GM12878 (cell line): ENCODE measurements at regions not wholly inside any gene's neighbourhood (a gene's known extent, or its start where the extent isn't known, plus 50 kb on each side); places are given as distances from the start of the nearest gene placed in this dataset.

Source experiments
- BCL3 ChIP-seq: IDR thresholded peaks from 2 replicates; pipeline ENCODE4 v1.6.1; 2011; ENCODE audit warnings: borderline replicate concordance, low read depth, mild to moderate bottlenecking, moderate library complexity, low read length; ENCODE audit not compliant: insufficient read depth, poor library complexity, severe bottlenecking
- BRCA1 ChIP-seq: IDR thresholded peaks from 2 replicates; pipeline ENCODE4 v1.6.1; 2011; ENCODE audit warnings: low read depth, low read length, improper control_type of control experiment
- CBX5 ChIP-seq: sonication (generic); IDR thresholded peaks from 2 replicates; pipeline ENCODE4 v1.6.1; 2016; ENCODE audit warnings: low read depth, moderate library complexity, mild to moderate bottlenecking, inconsistent platforms
- CHD4 ChIP-seq: fragments of 200-600 bp; sonication (generic); IDR thresholded peaks from 2 replicates; pipeline ENCODE4 v1.6.1; 2016; ENCODE audit warnings: mild to moderate bottlenecking
- E4F1 ChIP-seq: fragments of 450-650 bp; IDR thresholded peaks from 2 replicates; pipeline ENCODE4 v1.6.1; 2018; ENCODE audit warnings: borderline replicate concordance, mild to moderate bottlenecking; ENCODE audit not compliant: partially characterized antibody
- ELK1 ChIP-seq: IDR thresholded peaks from 2 replicates; pipeline ENCODE4 v1.6.1; 2012; ENCODE audit warnings: low read depth, low read length, improper control_type of control experiment
- NFIC ChIP-seq: IDR thresholded peaks from 2 replicates; pipeline ENCODE4 v1.6.1; 2012; ENCODE audit warnings: low read depth, mild to moderate bottlenecking, inconsistent platforms, low read length, moderate library complexity
- RAD51 ChIP-seq: fragments of 450-650 bp; IDR thresholded peaks from 2 replicates; pipeline ENCODE4 v1.6.1; 2016; ENCODE audit warnings: moderate library complexity, mild to moderate bottlenecking, inconsistent platforms
- SMARCA5 ChIP-seq: fragments of 450-650 bp; IDR thresholded peaks from 2 replicates; pipeline ENCODE4 v1.6.1; 2017; ENCODE audit warnings: mild to moderate bottlenecking
- SRF ChIP-seq, 2 experiments: IDR thresholded peaks; 2 replicates each; pipeline ENCODE4 v1.6.1; 2011; ENCODE audit warnings: low read depth in 2 of 2, low read length in 2 of 2, mild to moderate bottlenecking in 1 of 2, moderate library complexity in 1 of 2

GRCh38 chr11:42034826-42035225 lies 575.4 kb upstream of the LRRC4C start (continued):
- TF ChIP-seq ELK1 = no peak
- TF ChIP-seq SMARCA5 = no peak
- TF ChIP-seq NFIC = no peak
- TF ChIP-seq CBX5 = no peak
- no peak for TF ChIP-seq BRCA1
- no peak for TF ChIP-seq E4F1
- TF ChIP-seq RAD51 = no peak
- TF ChIP-seq BCL3 = no peak
- TF ChIP-seq SRF (IDR thresholded peaks at IDR 0.05; ENCODE audit: low read depth in 2 of 2, low read length in 2 of 2) = no peak
- TF ChIP-seq CHD4 = no peak
